GM19467 (cell line): ENCODE measurements at regions not wholly inside any gene's neighbourhood (a gene's known extent, or its start where the extent isn't known, plus 50 kb on each side); places are given as distances from the start of the nearest gene placed in this dataset.
"Not testable (repeated sequence)": the region's sequence is repeated elsewhere in the genome, so short reads cannot be mapped to it uniquely, and the experiment has no call there.

ENCODE experiments used
- ATAC-seq: cut with Tn5 transposase; IDR thresholded peaks from one replicate; pipeline ENCODE4 v1.9.1; 2021; ENCODE audit warnings: mild to moderate bottlenecking, moderate library complexity; ENCODE audit not compliant: unreplicated experiment

GRCh38 chrX:25442499-25442898 is 426.7 kb upstream of the ARX start:
- ATAC-seq: no peak

- ATAC-seq: no peak
Observed at GRCh38 chrX:25433307-25433706, 417.5 kb upstream of the ARX start.

DNA sequence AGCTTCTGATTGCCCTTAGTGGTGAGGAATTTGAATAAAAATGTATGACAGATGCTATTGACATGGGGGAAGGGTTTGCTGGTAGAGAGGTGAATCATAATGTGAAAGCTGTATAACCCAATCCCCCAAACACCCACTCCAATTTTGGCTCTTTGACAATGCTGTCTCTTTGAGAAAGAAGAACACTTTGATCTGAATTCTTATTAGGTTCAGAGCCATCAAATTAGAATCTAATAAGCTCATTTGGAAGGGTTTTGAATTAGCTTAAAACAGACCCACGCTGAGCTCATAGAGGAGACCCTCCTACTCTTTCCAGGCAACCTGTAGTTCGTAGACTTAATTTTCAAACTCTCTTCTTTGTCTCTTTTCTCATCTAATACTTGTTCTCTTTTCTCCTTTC is 416.6 kb upstream of the ARX start:
- no peak for ATAC-seq

- no peak for ATAC-seq
Observed at GRCh38 chrX:25427873-25428555, 412.2 kb upstream of the ARX start.

DNA sequence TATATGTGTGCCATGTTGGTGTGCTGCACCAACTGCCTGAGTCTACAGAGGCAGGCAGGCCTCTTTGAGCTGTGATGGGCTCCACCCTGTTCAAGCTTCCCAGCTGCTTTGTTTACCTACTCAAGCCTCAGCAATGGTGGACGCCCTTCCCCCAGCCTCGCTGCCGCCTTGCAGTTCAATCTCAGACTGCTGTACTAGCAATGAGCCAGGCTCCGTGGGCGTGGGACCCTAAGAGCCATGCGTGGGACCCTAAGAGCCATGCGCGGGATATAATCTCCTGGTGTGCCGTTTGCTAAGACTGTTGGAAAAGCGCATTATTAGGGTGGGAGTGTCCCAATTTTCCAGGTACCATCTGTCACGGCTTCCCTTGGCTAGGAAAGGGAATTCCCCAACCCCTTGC is 388.4 kb upstream of the ARX start:
- not testable (repeated sequence) for ATAC-seq

GRCh38 chrX:25389266-25389665 is 373.5 kb upstream of the ARX start:
- ATAC-seq: no peak

GRCh38 chrX:25383196-25383595 is 367.4 kb upstream of the ARX start:
- ATAC-seq: no peak

GRCh38 chrX:25356456-25356855 is 340.7 kb upstream of the ARX start:
- ATAC-seq: no peak

DNA sequence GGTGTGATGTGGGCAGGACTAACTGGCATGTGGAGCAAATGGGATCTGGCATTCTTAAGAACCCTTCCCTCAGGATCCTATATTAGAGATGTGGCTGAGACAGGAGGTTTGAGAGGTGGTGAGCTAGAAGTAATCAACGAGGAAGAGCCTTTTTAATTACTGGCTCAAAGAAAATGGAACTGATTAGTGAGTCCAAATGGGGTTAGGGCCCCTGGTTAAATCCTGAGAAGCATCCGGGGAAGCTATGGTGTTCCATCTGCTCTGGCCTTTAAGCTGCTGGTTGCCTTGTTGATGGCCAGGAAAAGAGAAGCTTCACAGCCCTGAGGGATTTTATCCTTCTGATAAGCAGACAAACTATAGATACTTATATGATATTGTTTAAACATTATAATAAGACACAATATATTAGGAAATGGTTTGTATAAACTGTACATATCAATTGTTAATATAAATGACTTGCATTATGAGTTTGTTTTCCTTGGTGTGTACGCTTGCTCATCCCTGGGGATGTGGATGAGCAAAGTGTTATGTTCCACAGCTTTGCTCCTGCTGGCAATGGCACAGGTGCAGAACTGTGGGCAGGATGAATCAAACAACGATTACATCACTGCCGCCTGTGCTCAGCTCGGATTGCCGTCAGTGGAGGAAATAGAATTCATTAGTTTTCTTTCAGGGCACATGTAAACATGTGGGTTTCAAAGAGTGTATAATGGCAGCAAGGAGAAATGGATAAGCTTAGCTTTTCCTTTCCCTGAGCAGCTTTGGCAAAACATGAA is 328.6 kb upstream of the ARX start:
- ATAC-seq: no peak

- ATAC-seq: no peak
Observed at GRCh38 chrX:25343060-25343459, 327.3 kb upstream of the ARX start.

- no peak for ATAC-seq
Observed at GRCh38 chrX:25337841-25338240, 322.1 kb upstream of the ARX start.

DNA sequence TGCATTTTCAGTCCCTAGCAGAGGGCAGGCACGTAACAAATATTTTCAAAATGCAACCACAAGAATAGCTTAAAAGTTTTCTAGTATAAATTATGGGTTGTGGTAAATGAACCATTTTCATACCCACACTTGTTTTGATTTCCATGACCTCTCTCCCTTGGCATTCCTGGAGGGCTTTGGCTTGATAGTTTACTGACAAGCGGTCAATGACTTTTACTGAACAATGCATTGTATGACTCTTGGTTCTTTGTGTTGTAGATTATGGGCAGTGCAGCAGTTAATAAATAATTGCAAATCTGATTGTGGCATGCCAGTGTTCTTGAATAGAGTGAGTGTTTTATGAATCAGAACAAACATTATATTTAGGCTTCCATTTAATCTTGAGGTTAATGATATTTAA is 285.2 kb upstream of the ARX start:
- ATAC-seq: no peak

DNA sequence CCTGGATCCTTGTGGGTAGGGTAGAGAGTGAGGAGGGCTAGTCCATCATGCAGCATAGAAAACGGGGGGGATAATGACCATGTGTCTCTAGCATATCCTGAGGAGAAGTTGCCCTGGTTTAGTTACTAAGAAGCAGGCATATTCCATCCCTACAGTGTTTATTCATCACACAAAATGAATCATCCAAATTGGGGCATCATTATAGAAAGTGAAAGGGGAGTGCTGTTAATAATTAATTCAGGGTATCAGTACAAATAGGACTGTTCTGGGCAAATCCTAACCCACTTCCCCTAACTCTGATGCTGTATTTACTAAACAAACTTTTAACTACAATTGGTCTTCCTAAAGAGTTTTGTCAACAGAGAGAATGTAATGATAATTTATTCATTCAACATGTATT is 281.1 kb upstream of the ARX start:
- no peak for ATAC-seq

- no peak for ATAC-seq
Observed at GRCh38 chrX:25295466-25295865, 279.7 kb upstream of the ARX start.

- no peak for ATAC-seq
Observed at GRCh38 chrX:25290132-25290531, 274.4 kb upstream of the ARX start.

- ATAC-seq: no peak
Observed at GRCh38 chrX:25288676-25289075, 272.9 kb upstream of the ARX start.

DNA sequence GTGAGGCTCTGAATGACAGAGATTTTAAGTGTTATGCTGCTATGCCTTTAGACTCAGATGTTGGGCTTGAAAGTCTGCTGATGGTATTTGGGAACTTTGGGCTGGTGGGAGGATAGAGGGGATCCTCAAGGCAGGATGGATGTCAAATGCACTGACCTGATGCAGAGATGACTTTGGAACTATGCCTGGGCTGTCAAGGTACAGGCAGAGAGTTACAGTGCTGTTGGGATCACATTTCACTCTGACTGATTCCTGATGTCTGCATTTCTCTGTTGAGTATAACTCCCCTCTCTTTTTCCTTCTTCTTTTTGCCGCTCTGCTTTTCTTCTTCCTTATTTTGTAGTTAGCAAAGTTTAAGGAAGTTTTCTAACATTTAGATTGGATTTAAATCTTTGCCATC is 271.8 kb upstream of the ARX start:
- ATAC-seq: no peak

GRCh38 chrX:25285598-25285997 is 269.8 kb upstream of the ARX start:
- no peak for ATAC-seq

DNA sequence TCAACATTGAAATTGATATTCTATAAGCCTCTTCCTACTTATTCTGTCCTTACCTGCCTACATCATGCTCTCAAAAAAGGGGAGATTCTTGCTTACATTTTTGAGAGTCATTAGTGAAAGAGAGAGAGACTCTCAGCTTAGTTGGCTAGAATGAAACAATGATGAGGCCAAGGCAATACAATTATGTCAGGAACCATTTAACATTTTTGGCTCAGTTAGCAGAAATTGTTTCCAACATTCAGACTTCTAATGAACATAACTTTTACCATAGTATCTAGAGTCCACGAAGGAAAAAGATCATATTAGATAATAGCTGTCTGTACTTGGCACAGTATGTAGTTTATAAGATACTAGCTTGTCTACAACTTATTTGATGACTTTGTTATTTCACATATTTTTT is 263.7 kb upstream of the ARX start:
- ATAC-seq: no peak

- no peak for ATAC-seq
Observed at GRCh38 chrX:25278341-25278740, 262.6 kb upstream of the ARX start.

DNA sequence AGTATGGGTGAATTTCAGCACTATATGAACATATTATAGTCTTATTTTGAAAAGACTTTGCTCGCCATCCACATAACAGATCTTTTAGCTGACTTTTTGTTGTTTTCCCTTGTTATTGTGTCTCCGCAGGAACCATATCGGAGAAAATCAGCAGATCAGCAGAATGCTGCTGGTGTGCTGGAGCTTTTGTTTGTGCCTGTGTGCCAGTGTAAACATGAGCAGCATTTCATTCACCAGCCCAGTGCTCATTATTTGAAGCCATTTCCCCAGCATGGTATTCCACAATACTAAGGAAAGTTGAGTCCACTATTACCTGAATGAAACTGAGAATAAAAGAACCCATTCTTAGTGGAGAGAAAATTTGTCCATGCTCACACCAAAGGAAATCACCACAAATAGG is 261.8 kb upstream of the ARX start:
- ATAC-seq: no peak

GRCh38 chrX:25275159-25275558 is 259.4 kb upstream of the ARX start:
- ATAC-seq: no peak

- no peak for ATAC-seq
Observed at GRCh38 chrX:25241461-25241860, 225.7 kb upstream of the ARX start.
